Endothelial cell of umbilical vein (primary cell): ENCODE measurements at regions not wholly inside any gene's neighbourhood (a gene's known extent, or its start where the extent isn't known, plus 50 kb on each side); places are given as distances from the start of the nearest gene placed in this dataset.

Experiments used
- BruUV-seq: library from RNA; stranded (reverse); fragments of 400-500 nt; replicated peaks from 2 replicates; lab custom pipeline; 2021; lab: Mats Ljungman, UMichigan
- CTCF ChIA-PET: fragments of 300-600, 350-600 bp; sonication (Branson Sonifier 250); formaldehyde crosslinking; loops from one replicate; lab custom pipeline; 2021; ENCODE audit warnings: antibody characterized with exemption, inconsistent platforms; lab: Charles Lee
- POLR2A ChIA-PET: fragments of 300-600, 350-600 bp; sonication (Branson Sonifier 250); formaldehyde crosslinking; loops from one replicate; lab custom pipeline; 2021; ENCODE audit warnings: antibody characterized with exemption, inconsistent platforms; lab: Charles Lee
- DNase-seq: peaks from one replicate; pipeline ENCODE4 v3.0.0-alpha.2; 2011; ENCODE audit warnings: low read depth, low spot score
- FAIRE-seq: peaks from 2 replicates; lab custom pipeline; 2011; peaks lifted over from hg19 to GRCh38; lab: Jason Lieb, UNC
- H2AFZ ChIP-seq: 2 replicates; pipeline ENCODE4 v1.6.0; 2012; ENCODE audit warnings: low read depth, low read length, control low read depth, inconsistent platforms
- H3K27ac ChIP-seq: 2 replicates; pipeline ENCODE4 v1.5.1; 2011; ENCODE audit warnings: low read depth, mild to moderate bottlenecking, control low read depth, low read length, moderate library complexity; ENCODE audit not compliant: insufficient read depth
- H3K27me3 ChIP-seq, 2 experiments: 2 replicates each; pipeline versions ENCODE4 v1.6.0 to v1.6.1; 2011; ENCODE audit warnings: low read length in 2 of 2, mixed read lengths in 1 of 2; ENCODE audit not compliant: control insufficient read depth in 2 of 2, insufficient read depth in 2 of 2
- H3K36me3 ChIP-seq, 2 experiments: 2 replicates in 1 of 2; 3 replicates in 1 of 2; pipeline ENCODE4 v1.5.1; 2011; ENCODE audit warnings: low read length in 2 of 2, mild to moderate bottlenecking in 1 of 2, moderate library complexity in 1 of 2; ENCODE audit not compliant: control insufficient read depth in 2 of 2, insufficient read depth in 2 of 2; ENCODE audit errors: extremely low read depth in 1 of 2
- H3K4me1 ChIP-seq: 3 replicates; pipeline ENCODE4 v1.5.1; 2011; ENCODE audit warnings: mild to moderate bottlenecking, low read length; ENCODE audit not compliant: control insufficient read depth, insufficient read depth; ENCODE audit errors: extremely low read depth
- H3K4me2 ChIP-seq: 2 replicates; pipeline ENCODE4 v1.6.1; 2011; ENCODE audit warnings: low read length, control low read depth, mixed read lengths; ENCODE audit not compliant: insufficient read depth
- H3K4me3 ChIP-seq, 3 experiments: fragments of 200-600 bp in 1 of 3; sonication (generic), shearing (Covaris generic) in 1 of 3; replicated peaks in 1 of 3; 2 replicates each; pipeline ENCODE4 v1.5.1; 2011 to 2016; ENCODE audit warnings: control low read depth in 3 of 3, low read length in 3 of 3, mild to moderate bottlenecking in 2 of 3, inconsistent platforms in 1 of 3, low read depth in 1 of 3, moderate library complexity in 1 of 3; ENCODE audit not compliant: insufficient read depth in 1 of 3
- H3K79me2 ChIP-seq: 2 replicates; pipeline ENCODE4 v1.6.0; 2012; ENCODE audit warnings: low read length, inconsistent platforms; ENCODE audit not compliant: control insufficient read depth, insufficient read depth
- H3K9ac ChIP-seq: replicated peaks from 2 replicates; pipeline ENCODE3; 2011; ENCODE audit warnings: low read length, control low read depth; ENCODE audit not compliant: insufficient read depth; ENCODE audit errors: extremely low read depth
- H3K9me1 ChIP-seq: replicated peaks from 3 replicates; pipeline ENCODE4 v1.6.0; 2011; ENCODE audit warnings: mild to moderate bottlenecking, low read length; ENCODE audit not compliant: control insufficient read depth, insufficient read depth; ENCODE audit errors: extremely low read depth
- H3K9me3 ChIP-seq: replicated peaks from 2 replicates; pipeline ENCODE4 v1.5.1; 2012; ENCODE audit warnings: low read length, inconsistent platforms; ENCODE audit not compliant: control insufficient read depth, insufficient read depth
- H4K20me1 ChIP-seq: replicated peaks from 2 replicates; pipeline ENCODE3; 2011; ENCODE audit warnings: mild to moderate bottlenecking, low read length; ENCODE audit not compliant: control insufficient read depth, insufficient read depth; ENCODE audit errors: extremely low read depth
- EZH2 ChIP-seq: IDR thresholded peaks from 2 replicates; pipeline ENCODE4 v1.6.1; 2012; ENCODE audit warnings: borderline replicate concordance, low read depth, mild to moderate bottlenecking, moderate library complexity, low read length, inconsistent platforms; ENCODE audit not compliant: severe bottlenecking
- FOS ChIP-seq: IDR thresholded peaks from 2 replicates; pipeline ENCODE4 v1.6.1; 2011; ENCODE audit warnings: mild to moderate bottlenecking, low read length, moderate library complexity, borderline replicate concordance; ENCODE audit not compliant: insufficient read depth
- GATA2 ChIP-seq: IDR thresholded peaks from 2 replicates; pipeline ENCODE4 v1.7.0; 2011; ENCODE audit warnings: low read depth, mild to moderate bottlenecking, moderate library complexity, mixed read lengths, low read length; ENCODE audit not compliant: insufficient read length, insufficient read depth
- JUN ChIP-seq: IDR thresholded peaks from 2 replicates; pipeline ENCODE4 v1.6.1; 2011; ENCODE audit warnings: borderline replicate concordance, low read depth; ENCODE audit not compliant: insufficient read length, insufficient read depth
- MYC ChIP-seq: IDR thresholded peaks from one replicate; pipeline ENCODE4 v1.6.1; 2011; ENCODE audit warnings: mild to moderate bottlenecking, low read depth, low read length
- POLR2A ChIP-seq: IDR thresholded peaks from 2 replicates; pipeline ENCODE4 v1.6.1; 2012; ENCODE audit warnings: low read depth, mild to moderate bottlenecking, control low read depth, low read length
- POLR2AphosphoS5 ChIP-seq: IDR thresholded peaks from 2 replicates; pipeline ENCODE4 v1.6.1; 2012; ENCODE audit warnings: low read depth, mild to moderate bottlenecking, control low read depth, low read length, moderate library complexity; ENCODE audit not compliant: insufficient read depth
- dilution Hi-C: fragments of 300-500 bp; cut with MboI; formaldehyde crosslinking; loops from one replicate; pipeline ENCODE4 v1.15.0; 2019; ENCODE audit warnings: low sequenced_read_pairs; ENCODE audit not compliant: extremely low pct_ligation_motif_present
- intact Hi-C: fragments of 100-400 bp; cut with micrococcal nuclease; formaldehyde crosslinking; loops from one replicate; pipeline ENCODE4 v1.10.0; 2022
- TF ChIP-seq, protein P1 (sequence below), 2 donors: IDR thresholded peaks; 1 replicate in 1 of 2; 2 replicates in 1 of 2; pipeline ENCODE4 v1.5.1; 2011; ENCODE audit warnings: low read length in 2 of 2, mild to moderate bottlenecking in 2 of 2, moderate library complexity in 2 of 2, control low read depth in 1 of 2, inconsistent platforms in 1 of 2, low read depth in 1 of 2; ENCODE audit not compliant: insufficient read depth in 1 of 2; ENCODE audit errors: extremely low read depth in 1 of 2
- TF ChIP-seq, protein P2 (sequence below): IDR thresholded peaks from 2 replicates; pipeline ENCODE4 v1.6.1; 2011; ENCODE audit not compliant: insufficient read depth, insufficient read length

DNA sequence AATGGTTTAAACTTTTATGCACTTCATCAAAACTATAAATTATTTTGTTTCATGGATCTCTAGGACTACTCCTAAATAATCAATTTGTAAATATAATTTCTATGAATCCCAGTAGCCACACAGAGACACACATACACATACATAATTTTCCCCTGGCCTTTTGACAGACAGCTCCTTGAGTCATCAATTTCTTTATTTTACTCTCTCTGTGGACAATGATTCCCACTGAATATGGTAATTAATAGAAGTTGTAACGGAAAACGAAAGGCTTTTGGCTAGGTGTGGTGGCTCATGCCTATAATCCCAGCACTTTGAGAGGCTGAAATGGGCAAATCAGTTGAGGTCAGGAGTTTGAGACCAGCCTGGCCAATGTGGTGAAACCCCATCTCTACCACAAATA, 235.1 kb downstream of the EPHA4 start:
- Histone ChIP-seq H3K36me3 (no peaks in the 10 kb centered on the region), H3K9me1 (no peaks in the 10 kb centered on the region), H3K9ac (no peak overlapping the region), H4K20me1 (no peaks in the 10 kb centered on the region), H3K9me3 (no peaks in the 10 kb centered on the region), H3K4me1 (no peaks in the 10 kb centered on the region), H3K4me3 (no peak overlapping the region), H2AFZ (no peak overlapping the region), H3K27me3 (no peaks in the 10 kb centered on the region), H3K27ac (no peak overlapping the region), H3K79me2 (no peaks in the 10 kb centered on the region), H3K4me2 (no peak overlapping the region)
- dilution Hi-C loops: no loop called here
- intact Hi-C loops: no loop called here
- no peak for DNase-seq
- BruUV-seq: no TSS peak
- ChIA-PET POLR2A (no interaction called here), CTCF (no interaction called here)
- no peak for FAIRE-seq
- TF ChIP-seq FOS: no peak
- TF ChIP-seq MYC: no peak
- no peak for TF ChIP-seq JUN
- TF ChIP-seq, protein P1, sequence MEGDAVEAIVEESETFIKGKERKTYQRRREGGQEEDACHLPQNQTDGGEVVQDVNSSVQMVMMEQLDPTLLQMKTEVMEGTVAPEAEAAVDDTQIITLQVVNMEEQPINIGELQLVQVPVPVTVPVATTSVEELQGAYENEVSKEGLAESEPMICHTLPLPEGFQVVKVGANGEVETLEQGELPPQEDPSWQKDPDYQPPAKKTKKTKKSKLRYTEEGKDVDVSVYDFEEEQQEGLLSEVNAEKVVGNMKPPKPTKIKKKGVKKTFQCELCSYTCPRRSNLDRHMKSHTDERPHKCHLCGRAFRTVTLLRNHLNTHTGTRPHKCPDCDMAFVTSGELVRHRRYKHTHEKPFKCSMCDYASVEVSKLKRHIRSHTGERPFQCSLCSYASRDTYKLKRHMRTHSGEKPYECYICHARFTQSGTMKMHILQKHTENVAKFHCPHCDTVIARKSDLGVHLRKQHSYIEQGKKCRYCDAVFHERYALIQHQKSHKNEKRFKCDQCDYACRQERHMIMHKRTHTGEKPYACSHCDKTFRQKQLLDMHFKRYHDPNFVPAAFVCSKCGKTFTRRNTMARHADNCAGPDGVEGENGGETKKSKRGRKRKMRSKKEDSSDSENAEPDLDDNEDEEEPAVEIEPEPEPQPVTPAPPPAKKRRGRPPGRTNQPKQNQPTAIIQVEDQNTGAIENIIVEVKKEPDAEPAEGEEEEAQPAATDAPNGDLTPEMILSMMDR (IDR thresholded peaks at IDR 0.05; ENCODE audit: extremely low read depth in 1 of 2, insufficient read depth in 1 of 2, low read depth in 1 of 2, low read length in 2 of 2): no peak
- TF ChIP-seq GATA2: no peak
- TF ChIP-seq POLR2AphosphoS5: no peak
- TF ChIP-seq EZH2: no peak
- TF ChIP-seq, protein P2, sequence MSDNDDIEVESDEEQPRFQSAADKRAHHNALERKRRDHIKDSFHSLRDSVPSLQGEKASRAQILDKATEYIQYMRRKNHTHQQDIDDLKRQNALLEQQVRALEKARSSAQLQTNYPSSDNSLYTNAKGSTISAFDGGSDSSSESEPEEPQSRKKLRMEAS: no peak
- TF ChIP-seq POLR2A: no peak
